Astrocyte (in vitro differentiated cells and primary cell): ENCODE measurements at regions not wholly inside any gene's neighbourhood (a gene's known extent, or its start where the extent isn't known, plus 50 kb on each side); places are given as distances from the start of the nearest gene placed in this dataset.

Experiments
- DNase-seq: peaks from one replicate; pipeline ENCODE4 v3.0.0-alpha.2; 2010; ENCODE audit warnings: low read depth
- FAIRE-seq: peaks from 2 replicates; lab custom pipeline; 2011; peaks lifted over from hg19 to GRCh38; lab: Jason Lieb, UNC
- H2AFZ ChIP-seq: 2 replicates; pipeline ENCODE4 v1.6.0; 2012; ENCODE audit warnings: low read depth, low read length, inconsistent platforms
- H3K27ac ChIP-seq: 2 replicates; pipeline ENCODE4 v1.5.1; 2011; ENCODE audit warnings: low read depth, low read length, inconsistent platforms
- H3K27me3 ChIP-seq: 2 replicates; pipeline ENCODE4 v1.6.0; 2011; ENCODE audit warnings: low read length, inconsistent platforms; ENCODE audit not compliant: insufficient read depth
- H3K36me3 ChIP-seq: 2 replicates; pipeline ENCODE4 v1.5.1; 2011; ENCODE audit warnings: low read length, inconsistent platforms; ENCODE audit not compliant: insufficient read depth
- H3K4me1 ChIP-seq: 2 replicates; pipeline ENCODE4 v1.5.1; 2011; ENCODE audit warnings: low read length, inconsistent platforms; ENCODE audit not compliant: insufficient read depth
- H3K4me2 ChIP-seq: 2 replicates; pipeline ENCODE4 v1.6.0; 2012; ENCODE audit warnings: low read length, inconsistent platforms
- H3K4me3 ChIP-seq: 2 replicates; pipeline ENCODE4 v1.5.1; 2011; ENCODE audit warnings: low read depth, mild to moderate bottlenecking, low read length, inconsistent platforms; ENCODE audit not compliant: insufficient read depth
- H3K79me2 ChIP-seq: 2 replicates; pipeline ENCODE4 v1.6.0; 2012; ENCODE audit warnings: mild to moderate bottlenecking, low read length, inconsistent platforms; ENCODE audit not compliant: insufficient read depth
- H3K9ac ChIP-seq: 2 replicates; pipeline ENCODE4 v1.6.0; 2012; ENCODE audit warnings: mild to moderate bottlenecking, low read length, inconsistent platforms
- H3K9me3 ChIP-seq: 2 replicates; pipeline ENCODE4 v1.5.1; 2012; ENCODE audit warnings: low read depth, mild to moderate bottlenecking, low read length, inconsistent platforms; ENCODE audit not compliant: insufficient read depth
- H4K20me1 ChIP-seq: 2 replicates; pipeline ENCODE4 v1.6.0; 2012; ENCODE audit warnings: low read length, inconsistent platforms; ENCODE audit not compliant: insufficient read depth
- H3K27ac Mint-ChIP-seq: one replicate; pipeline ENCODE4 v1.8.0; 2021; ENCODE audit warnings: mild to moderate bottlenecking, mixed read lengths; ENCODE audit not compliant: unreplicated experiment
- H3K27me3 Mint-ChIP-seq: one replicate; pipeline ENCODE4 v1.8.0; 2021; ENCODE audit warnings: low read depth, mixed read lengths; ENCODE audit not compliant: unreplicated experiment
- H3K36me3 Mint-ChIP-seq: one replicate; pipeline ENCODE4 v1.8.0; 2021; ENCODE audit warnings: low read depth, mixed read lengths; ENCODE audit not compliant: unreplicated experiment
- H3K4me1 Mint-ChIP-seq: one replicate; pipeline ENCODE4 v1.8.0; 2021; ENCODE audit warnings: low read depth, mixed read lengths; ENCODE audit not compliant: unreplicated experiment
- H3K4me3 Mint-ChIP-seq: one replicate; pipeline ENCODE4 v1.8.0; 2021; ENCODE audit warnings: mild to moderate bottlenecking, moderate library complexity, mixed read lengths; ENCODE audit not compliant: unreplicated experiment
- H3K9me3 Mint-ChIP-seq: one replicate; pipeline ENCODE4 v1.8.0; 2021; ENCODE audit warnings: mild to moderate bottlenecking, mixed read lengths; ENCODE audit not compliant: unreplicated experiment
- CTCF ChIP-seq: IDR thresholded peaks from 2 replicates; pipeline ENCODE4 v1.5.1; 2011; ENCODE audit warnings: low read depth, mild to moderate bottlenecking, inconsistent platforms, low read length, moderate library complexity; ENCODE audit not compliant: insufficient read depth
- EZH2 ChIP-seq: IDR thresholded peaks from 2 replicates; pipeline ENCODE4 v1.6.1; 2012; ENCODE audit warnings: mild to moderate bottlenecking, low read length, inconsistent platforms; ENCODE audit not compliant: insufficient read depth

GRCh38 chr3:124621498-124621897 lies 108.8 kb upstream of the UMPS start:
- no peaks in the 10 kb centered on the region for H4K20me1 ChIP-seq
- H3K27me3 ChIP-seq = peaks cover 3% of the 10 kb centered on the region
- FAIRE-seq = no peak
- no peak overlapping the region for H3K27ac ChIP-seq
- Mint-ChIP-seq H3K27me3 (no peaks in the 10 kb centered on the region), H3K36me3 (no peaks in the 10 kb centered on the region), H3K4me3 (no peak overlapping the region), H3K4me1 (peaks cover 14% of the 10 kb centered on the region), H3K9me3 (no peaks in the 10 kb centered on the region), H3K27ac (no peak overlapping the region)
- no peak for TF ChIP-seq EZH2
- TF ChIP-seq CTCF = no peak
- no peak for DNase-seq
- no peaks in the 10 kb centered on the region for H3K9me3 ChIP-seq
- H3K9ac ChIP-seq = no peak overlapping the region
- H3K36me3 ChIP-seq = no peaks in the 10 kb centered on the region
- H3K4me1 ChIP-seq = peaks cover 7% of the 10 kb centered on the region
- H3K4me2 ChIP-seq = no peak overlapping the region
- no peak overlapping the region for H2AFZ ChIP-seq
- no peak overlapping the region for H3K4me3 ChIP-seq
- no peaks in the 10 kb centered on the region for H3K79me2 ChIP-seq

- no peaks in the 10 kb centered on the region for H3K79me2 ChIP-seq
- H3K4me1 Mint-ChIP-seq = peaks cover 16% of the 10 kb centered on the region
Measured at GRCh38 chr3:124625074-124625473, 105.2 kb upstream of the UMPS start.

More at GRCh38 chr3:124625074-124625473, 105.2 kb upstream of the UMPS start:
- Mint-ChIP-seq H3K4me3 (no peak overlapping the region), H3K36me3 (no peaks in the 10 kb centered on the region), H3K27me3 (no peaks in the 10 kb centered on the region), H3K9me3 (no peaks in the 10 kb centered on the region), H3K27ac (no peak overlapping the region)
- Histone ChIP-seq H3K4me2 (no peak overlapping the region), H2AFZ (no peak overlapping the region), H4K20me1 (no peaks in the 10 kb centered on the region), H3K27ac (no peak overlapping the region), H3K27me3 (peaks cover 3% of the 10 kb centered on the region), H3K36me3 (no peaks in the 10 kb centered on the region), H3K9ac (no peak overlapping the region), H3K4me3 (no peak overlapping the region), H3K9me3 (no peaks in the 10 kb centered on the region), H3K4me1 (peaks cover 10% of the 10 kb centered on the region)
- FAIRE-seq (no peak), DNase-seq (no peak)
- TF ChIP-seq EZH2 (no peak), CTCF (no peak)
